Midbrain (tissue), 1 donor: ENCODE measurements at regions not wholly inside any gene's neighbourhood (a gene's known extent, or its start where the extent isn't known, plus 50 kb on each side); places are given as distances from the start of the nearest gene placed in this dataset.

ENCODE experiments used
- DNase-seq: peaks from one replicate; lab custom pipeline; 2025; lab: John Stamatoyannopoulos, UW

- DNase-seq: no peak
Measured at GRCh38 chr16:85492295-85492864, 120.7 kb upstream of the GSE1 start.

- no peak for DNase-seq
Measured at GRCh38 chr16:85494315-85494714, 118.8 kb upstream of the GSE1 start.

DNA sequence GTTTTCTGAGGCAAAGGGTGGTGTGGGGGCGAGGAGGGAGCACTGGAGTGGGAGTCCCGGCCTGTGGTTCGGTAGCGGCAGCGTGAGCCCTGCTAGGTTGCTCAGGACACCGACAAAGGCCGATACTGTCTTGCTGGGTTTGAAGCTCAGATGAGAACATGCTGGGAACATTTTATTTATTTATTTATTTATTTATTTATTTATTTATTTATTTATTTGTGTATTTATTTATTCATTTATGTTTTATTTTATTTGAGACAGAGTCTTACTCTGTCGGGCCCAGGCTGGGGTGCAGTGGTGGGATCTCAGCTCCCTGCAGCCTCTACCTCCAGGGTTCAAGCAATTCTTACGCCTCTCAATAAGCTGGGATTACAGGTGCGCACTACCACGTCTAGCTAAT, 117.9 kb upstream of the GSE1 start:
- no peak for DNase-seq

DNA sequence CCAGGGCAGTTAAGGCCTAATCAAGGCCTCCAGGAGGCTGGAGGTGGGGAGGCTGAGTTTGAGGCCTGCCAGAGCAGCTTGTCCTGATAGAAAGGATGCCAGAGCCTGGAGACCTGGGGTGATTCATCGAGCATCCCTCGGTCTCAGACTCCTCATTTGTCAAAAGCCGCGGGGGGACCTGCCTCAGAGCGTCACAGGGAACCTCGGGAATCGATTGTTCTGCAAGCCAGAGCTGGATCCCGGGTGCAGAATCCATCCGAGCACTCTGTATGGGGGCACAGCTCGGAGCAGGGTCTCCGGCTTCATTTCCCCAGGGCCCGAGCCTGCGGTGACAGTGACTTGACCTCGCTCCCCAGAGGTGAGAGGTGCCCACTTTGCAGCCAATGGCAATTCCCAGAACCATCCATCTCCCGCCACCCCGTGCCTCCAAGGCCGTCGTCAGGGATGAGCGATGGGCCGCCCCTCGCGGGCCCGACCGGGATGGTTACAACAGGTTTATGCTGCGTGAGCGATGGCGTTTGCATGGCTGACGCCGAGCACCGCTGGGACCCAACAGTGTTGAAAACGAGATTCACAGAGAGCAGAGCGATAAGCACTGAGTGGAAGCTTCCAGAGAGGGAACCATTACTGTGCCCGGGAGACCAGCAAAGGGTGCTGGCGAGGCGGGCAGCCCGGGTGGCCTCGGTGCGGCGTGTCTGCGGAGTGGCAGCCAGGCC, 117.1 kb upstream of the GSE1 start:
- no peak for DNase-seq

GRCh38 chr16:85497622-85498314, 115.4 kb upstream of the GSE1 start:
- DNase-seq: no peak

GRCh38 chr16:85498607-85499006, 114.5 kb upstream of the GSE1 start:
- no peak for DNase-seq

- DNase-seq: no peak
Measured at GRCh38 chr16:85500220-85500619, 112.9 kb upstream of the GSE1 start.

- no peak for DNase-seq
Measured at GRCh38 chr16:85501900-85502299, 111.2 kb upstream of the GSE1 start.

DNA sequence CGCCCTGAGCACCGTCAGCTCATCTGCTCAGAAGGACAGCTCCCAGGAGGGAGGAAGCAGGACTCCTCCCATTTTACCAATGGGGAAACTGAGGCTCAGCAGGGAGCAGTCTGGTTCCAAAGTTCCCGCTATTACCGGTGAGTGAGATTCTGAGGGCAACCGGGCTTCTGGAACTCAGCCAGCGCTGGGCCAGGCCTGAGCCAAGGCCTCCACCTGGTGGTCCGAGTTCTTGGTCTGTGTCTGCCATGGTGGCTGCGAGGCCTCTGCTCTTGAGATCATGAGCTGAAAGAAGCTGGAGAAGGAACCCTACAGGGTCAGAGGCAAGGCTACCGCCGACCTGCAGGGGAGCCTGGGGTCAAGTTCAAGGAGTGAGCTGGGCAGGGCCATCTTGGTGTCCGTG, 110.8 kb upstream of the GSE1 start:
- no peak for DNase-seq

- DNase-seq: no peak
Measured at GRCh38 chr16:85503679-85504231, 109.4 kb upstream of the GSE1 start.

- DNase-seq: no peak
Measured at GRCh38 chr16:85504242-85504641, 108.9 kb upstream of the GSE1 start.

- no peak for DNase-seq
Measured at GRCh38 chr16:85505794-85506634, 107.1 kb upstream of the GSE1 start.

- no peak for DNase-seq
Measured at GRCh38 chr16:85506635-85506911, 106.5 kb upstream of the GSE1 start.

DNA sequence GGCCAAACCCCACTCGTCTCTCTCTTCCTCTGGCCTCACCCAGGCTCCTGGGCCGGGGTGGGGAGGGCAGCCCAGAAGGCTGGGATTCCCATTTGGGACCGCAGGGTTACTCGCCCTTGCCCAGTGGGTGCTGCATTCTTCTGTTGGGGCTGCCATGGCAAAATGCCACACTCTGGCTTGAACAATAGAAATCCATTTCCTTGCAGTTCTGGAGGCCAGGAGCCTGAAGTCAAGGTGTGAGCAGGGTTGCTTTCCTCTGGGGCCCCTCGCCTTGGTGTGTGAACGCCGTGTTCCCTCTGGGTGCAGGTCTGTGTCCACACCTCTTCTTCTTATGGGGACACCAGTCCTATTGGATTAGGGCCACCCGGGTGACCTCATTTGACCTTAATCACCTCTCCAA, 105.8 kb upstream of the GSE1 start:
- DNase-seq: no peak

- DNase-seq: no peak
Measured at GRCh38 chr16:85508388-85508787, 104.7 kb upstream of the GSE1 start.

- no peak for DNase-seq
Measured at GRCh38 chr16:85508993-85509392, 104.1 kb upstream of the GSE1 start.

GRCh38 chr16:85510041-85510659, 103.0 kb upstream of the GSE1 start:
- DNase-seq: no peak

GRCh38 chr16:85511938-85512807, 100.9 kb upstream of the GSE1 start:
- DNase-seq: no peak

DNA sequence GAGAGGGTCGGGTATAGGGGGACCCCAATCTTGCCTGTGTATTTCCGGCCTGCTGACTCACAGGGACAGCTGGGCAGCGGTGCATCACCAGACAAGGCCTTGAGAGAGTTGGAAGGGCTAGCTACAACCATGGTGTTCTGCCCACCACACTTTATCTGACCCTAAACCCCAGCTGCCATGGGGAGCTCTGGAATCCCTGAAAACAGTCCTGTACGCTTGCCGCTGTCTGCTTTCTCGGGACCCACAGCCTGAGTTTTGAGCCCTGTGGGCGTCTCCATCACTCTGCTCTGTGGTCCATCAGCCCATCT, 100.4 kb upstream of the GSE1 start:
- no peak for DNase-seq

DNA sequence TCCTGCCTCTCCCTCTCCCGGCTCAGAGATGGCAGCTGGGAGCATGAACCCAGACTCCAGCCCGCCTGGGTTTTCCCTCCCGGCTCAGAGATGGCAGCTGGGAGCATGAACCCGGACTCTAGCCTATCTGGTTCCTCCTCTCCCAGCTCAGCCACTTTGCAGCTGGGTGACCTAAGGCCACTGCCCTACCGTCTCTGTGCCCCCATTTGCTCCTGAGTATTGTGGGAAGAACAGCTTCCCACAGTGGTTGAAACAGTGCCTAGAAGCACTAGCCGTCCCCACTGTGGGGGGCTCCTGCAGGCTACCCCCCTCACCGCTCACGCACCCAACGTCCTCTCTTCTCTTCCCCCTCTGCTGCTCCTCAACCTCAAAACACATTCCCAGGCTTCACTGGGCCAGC, 99.9 kb upstream of the GSE1 start:
- no peak for DNase-seq

- DNase-seq: no peak
Measured at GRCh38 chr16:85513649-85514048, 99.5 kb upstream of the GSE1 start.
